H9 (cell line): ENCODE measurements at regions not wholly inside any gene's neighbourhood (a gene's known extent, or its start where the extent isn't known, plus 50 kb on each side); places are given as distances from the start of the nearest gene placed in this dataset.

Experiments used
- DNase-seq: peaks from one replicate; pipeline ENCODE4 v3.0.0-alpha.2; 2017
- H2AFZ ChIP-seq: one replicate; pipeline ENCODE4 v1.6.1; 2013; ENCODE audit warnings: mild to moderate bottlenecking, low read length, control low read depth, moderate library complexity
- H2AK5ac ChIP-seq: 2 replicates; pipeline ENCODE4 v1.6.1; 2013; ENCODE audit warnings: low read length, control low read depth, mixed read lengths; ENCODE audit not compliant: insufficient read length
- H2BK120ac ChIP-seq: one replicate; pipeline ENCODE4 v1.6.1; 2013; ENCODE audit warnings: low read depth, mild to moderate bottlenecking, low read length, control low read depth, inconsistent platforms; ENCODE audit not compliant: poor library complexity, severe bottlenecking
- H2BK12ac ChIP-seq: 2 replicates; pipeline ENCODE4 v1.6.1; 2013; ENCODE audit warnings: low read length, control low read depth, mixed read lengths, low read depth; ENCODE audit not compliant: insufficient read length
- H2BK15ac ChIP-seq: 2 replicates; pipeline ENCODE4 v1.6.1; 2013; ENCODE audit warnings: low read depth, low read length, control low read depth
- H2BK20ac ChIP-seq: one replicate; pipeline ENCODE4 v1.6.1; 2013; ENCODE audit warnings: low read depth, mild to moderate bottlenecking, low read length, control low read depth, inconsistent platforms; ENCODE audit not compliant: poor library complexity, severe bottlenecking
- H2BK5ac ChIP-seq: 2 replicates; pipeline ENCODE4 v1.6.1; 2013; ENCODE audit warnings: low read length, control low read depth, mixed read lengths; ENCODE audit not compliant: insufficient read length
- H3K14ac ChIP-seq: 2 replicates; pipeline ENCODE4 v1.6.1; 2013; ENCODE audit warnings: low read length, control low read depth; ENCODE audit not compliant: insufficient read depth
- H3K18ac ChIP-seq: 2 replicates; pipeline ENCODE4 v1.6.1; 2013; ENCODE audit warnings: low read depth, mild to moderate bottlenecking, mixed read lengths, low read length, control low read depth; ENCODE audit not compliant: insufficient read length
- H3K23ac ChIP-seq: 2 replicates; pipeline ENCODE4 v1.6.1; 2013; ENCODE audit warnings: low read length, control low read depth, mixed read lengths, low read depth; ENCODE audit not compliant: insufficient read length
- H3K23me2 ChIP-seq: 2 replicates; pipeline ENCODE4 v1.6.1; 2013; ENCODE audit warnings: low read depth, mild to moderate bottlenecking, mixed read lengths, low read length, control low read depth; ENCODE audit not compliant: insufficient read length, poor library complexity, severe bottlenecking
- H3K27ac ChIP-seq: 2 replicates; pipeline ENCODE4 v1.5.1; 2013; ENCODE audit warnings: low read length, control low read depth, mixed read lengths, low read depth; ENCODE audit not compliant: insufficient read length
- H3K27me3 ChIP-seq: 2 replicates; pipeline ENCODE4 v1.6.1; 2013; ENCODE audit warnings: low read length, control low read depth, inconsistent platforms; ENCODE audit not compliant: insufficient read depth
- H3K4ac ChIP-seq: 2 replicates; pipeline ENCODE4 v1.6.1; 2013; ENCODE audit warnings: low read depth, mild to moderate bottlenecking, control low read depth, inconsistent platforms, low read length, moderate library complexity
- H3K4me1 ChIP-seq: 2 replicates; pipeline ENCODE4 v1.6.1; 2013; ENCODE audit warnings: low read length, control low read depth, inconsistent platforms; ENCODE audit not compliant: insufficient read depth
- H3K4me2 ChIP-seq: 2 replicates; pipeline ENCODE4 v1.6.1; 2013; ENCODE audit warnings: low read length, control low read depth, mixed read lengths; ENCODE audit not compliant: insufficient read length, insufficient read depth
- H3K56ac ChIP-seq: 2 replicates; pipeline ENCODE4 v1.6.1; 2013; ENCODE audit warnings: low read depth, mild to moderate bottlenecking, mixed read lengths, low read length, control low read depth; ENCODE audit not compliant: insufficient read length
- H3K79me1 ChIP-seq: 2 replicates; pipeline ENCODE4 v1.6.1; 2013; ENCODE audit warnings: low read depth, mild to moderate bottlenecking, moderate library complexity, low read length, control low read depth, inconsistent platforms; ENCODE audit not compliant: insufficient read depth, poor library complexity, severe bottlenecking
- H3K79me2 ChIP-seq: 2 replicates; pipeline ENCODE4 v1.6.1; 2013; ENCODE audit warnings: low read length, control low read depth, inconsistent platforms; ENCODE audit not compliant: insufficient read depth
- H3K9ac ChIP-seq: 2 replicates; pipeline ENCODE4 v1.6.1; 2013; ENCODE audit warnings: low read length, control low read depth, mixed read lengths; ENCODE audit not compliant: insufficient read length; ENCODE audit errors: extremely low read depth
- H3K9me3 ChIP-seq: one replicate; pipeline ENCODE4 v1.6.1; 2013; ENCODE audit warnings: low read depth, low read length, inconsistent platforms; ENCODE audit not compliant: control insufficient read depth
- H3T11ph ChIP-seq: one replicate; pipeline ENCODE4 v1.6.1; 2013; ENCODE audit warnings: mild to moderate bottlenecking, low read length, control low read depth, inconsistent platforms
- H4K20me1 ChIP-seq: one replicate; pipeline ENCODE4 v1.6.1; 2013; ENCODE audit not compliant: control insufficient read depth, insufficient read length, insufficient read depth
- H4K5ac ChIP-seq: 2 replicates; pipeline ENCODE4 v1.6.1; 2013; ENCODE audit warnings: low read depth, mild to moderate bottlenecking, mixed read lengths, low read length, control low read depth; ENCODE audit not compliant: insufficient read length
- H4K8ac ChIP-seq: replicated peaks from 2 replicates; pipeline ENCODE4 v1.6.1; 2013; ENCODE audit warnings: low read length, control low read depth, mixed read lengths, low read depth; ENCODE audit not compliant: insufficient read length
- H4K91ac ChIP-seq: 2 replicates; pipeline ENCODE4 v1.6.1; 2013; ENCODE audit warnings: low read depth, mild to moderate bottlenecking, moderate library complexity, mixed read lengths, low read length, control low read depth; ENCODE audit not compliant: insufficient read length
- H3K27ac Mint-ChIP-seq, 3 experiments: 2 replicates in 2 of 3; 3 replicates in 1 of 3; pipeline ENCODE4 v1.8.0; 2020 to 2021; ENCODE audit warnings: mixed read lengths in 3 of 3, mild to moderate bottlenecking in 1 of 3, moderate library complexity in 1 of 3
- H3K27me3 Mint-ChIP-seq: 2 replicates; pipeline ENCODE4 v1.8.0; 2021; ENCODE audit warnings: low read depth, mild to moderate bottlenecking, moderate library complexity, mixed read lengths
- H3K36me3 Mint-ChIP-seq, 3 experiments: 2 replicates in 2 of 3; 3 replicates in 1 of 3; pipeline ENCODE4 v1.8.0; 2020 to 2021; ENCODE audit warnings: low read depth in 3 of 3, mixed read lengths in 3 of 3; ENCODE audit not compliant: insufficient read depth in 1 of 3
- H3K4me1 Mint-ChIP-seq, 2 experiments: 2 replicates each; pipeline ENCODE4 v1.8.0; 2020; ENCODE audit warnings: mixed read lengths in 2 of 2
- H3K4me3 Mint-ChIP-seq, 2 experiments: 2 replicates in 1 of 2; 3 replicates in 1 of 2; pipeline ENCODE4 v1.8.0; 2020 to 2021; ENCODE audit warnings: mild to moderate bottlenecking in 2 of 2, mixed read lengths in 2 of 2, moderate library complexity in 1 of 2
- H3K9me3 Mint-ChIP-seq, 2 experiments: 2 replicates in 1 of 2; 3 replicates in 1 of 2; pipeline ENCODE4 v1.8.0; 2020; ENCODE audit warnings: mild to moderate bottlenecking in 2 of 2, mixed read lengths in 2 of 2, moderate library complexity in 1 of 2
- WGBS: extraction: QIAGEN DNeasy Blood & Tissue Kit; methylation state at CpG from one replicate; pipeline ENCODE4 v1.1.7; 2013; ENCODE audit warnings: missing lambda C conversion rate, low lambda C conversion rate, mixed read lengths; ENCODE audit not compliant: insufficient read length; ENCODE audit errors: extremely low coverage; 5-methylcytosine and 5-hydroxymethylcytosine counted together
- TF ChIP-seq, protein P1 (sequence below): fragments of 200-600 bp; sonication (generic); conservative IDR thresholded peaks from 3 replicates; pipeline ENCODE4 v1.8.0; 2021; ENCODE audit warnings: antibody characterized with exemption, mild to moderate bottlenecking

DNA sequence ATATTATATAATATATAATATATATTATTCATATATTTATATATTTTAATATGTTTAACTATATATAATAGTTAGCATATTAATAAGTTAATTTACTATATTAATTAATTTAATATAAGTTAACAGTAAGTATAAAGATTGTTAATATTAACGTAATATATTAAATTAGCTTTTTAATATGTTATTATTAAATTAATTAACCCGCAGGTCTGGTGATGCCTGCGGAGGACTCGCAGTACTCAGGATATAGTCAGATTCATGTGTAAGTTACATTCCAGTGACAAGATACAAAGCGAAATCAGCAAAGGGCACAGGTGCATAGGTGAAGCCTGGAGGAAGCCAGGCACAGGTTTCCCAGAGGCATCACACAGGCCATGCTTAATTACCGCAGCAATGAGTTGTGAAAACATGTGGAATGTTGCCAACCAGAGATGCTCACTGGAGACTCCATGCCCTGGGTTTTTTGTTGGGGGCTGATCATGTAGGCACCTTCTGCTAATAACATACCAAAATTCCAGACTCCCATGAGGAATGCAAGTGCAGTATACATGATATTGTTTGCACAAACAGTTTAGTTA is 130.4 kb upstream of the MPHOSPH6 start:
- Mint-ChIP-seq H3K4me3 (no peak overlapping the region), H3K4me1 (no peaks in the 10 kb centered on the region), H3K9me3 (no peaks in the 10 kb centered on the region; a peak in 1 of 5 replicates), H3K36me3 (no peaks in the 10 kb centered on the region), H3K27ac (no peak overlapping the region), H3K27me3 (peaks cover 9% of the 10 kb centered on the region)
- Histone ChIP-seq H3K79me2 (no peaks in the 10 kb centered on the region), H2BK5ac (no peak overlapping the region), H3K14ac (no peak overlapping the region), H4K20me1 (no peaks in the 10 kb centered on the region), H3K23me2 (no peaks in the 10 kb centered on the region), H3K18ac (no peak overlapping the region), H2BK20ac (no peak overlapping the region), H4K8ac (no peak overlapping the region), H4K91ac (no peak overlapping the region), H4K5ac (no peak overlapping the region), H3K9me3 (no peaks in the 10 kb centered on the region), H2AK5ac (no peak overlapping the region), H3K79me1 (no peaks in the 10 kb centered on the region), H3K4ac (no peak overlapping the region), H3K4me1 (no peaks in the 10 kb centered on the region), H3K56ac (no peak overlapping the region), H3K27ac (no peak overlapping the region), H2BK120ac (no peak overlapping the region), H3K27me3 (no peaks in the 10 kb centered on the region), H3K23ac (no peak overlapping the region), H3K9ac (no peak overlapping the region), H2BK12ac (no peak overlapping the region), H2AFZ (no peak overlapping the region), H2BK15ac (no peak overlapping the region), H3K4me2 (no peak overlapping the region), H3T11ph (no peak overlapping the region)
- WGBS = no CpG with 5 or more reads among the region's 6 CpGs
- TF ChIP-seq, protein P1, sequence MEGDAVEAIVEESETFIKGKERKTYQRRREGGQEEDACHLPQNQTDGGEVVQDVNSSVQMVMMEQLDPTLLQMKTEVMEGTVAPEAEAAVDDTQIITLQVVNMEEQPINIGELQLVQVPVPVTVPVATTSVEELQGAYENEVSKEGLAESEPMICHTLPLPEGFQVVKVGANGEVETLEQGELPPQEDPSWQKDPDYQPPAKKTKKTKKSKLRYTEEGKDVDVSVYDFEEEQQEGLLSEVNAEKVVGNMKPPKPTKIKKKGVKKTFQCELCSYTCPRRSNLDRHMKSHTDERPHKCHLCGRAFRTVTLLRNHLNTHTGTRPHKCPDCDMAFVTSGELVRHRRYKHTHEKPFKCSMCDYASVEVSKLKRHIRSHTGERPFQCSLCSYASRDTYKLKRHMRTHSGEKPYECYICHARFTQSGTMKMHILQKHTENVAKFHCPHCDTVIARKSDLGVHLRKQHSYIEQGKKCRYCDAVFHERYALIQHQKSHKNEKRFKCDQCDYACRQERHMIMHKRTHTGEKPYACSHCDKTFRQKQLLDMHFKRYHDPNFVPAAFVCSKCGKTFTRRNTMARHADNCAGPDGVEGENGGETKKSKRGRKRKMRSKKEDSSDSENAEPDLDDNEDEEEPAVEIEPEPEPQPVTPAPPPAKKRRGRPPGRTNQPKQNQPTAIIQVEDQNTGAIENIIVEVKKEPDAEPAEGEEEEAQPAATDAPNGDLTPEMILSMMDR = no peak
- no peak for DNase-seq
